GM21360 (cell line): ENCODE measurements at regions not wholly inside any gene's neighbourhood (a gene's known extent, or its start where the extent isn't known, plus 50 kb on each side); places are given as distances from the start of the nearest gene placed in this dataset.
"Not testable (repeated sequence)": the region's sequence is repeated elsewhere in the genome, so short reads cannot be mapped to it uniquely, and the experiment has no call there.

Experiments
- ATAC-seq: cut with Tn5 transposase; IDR thresholded peaks from one replicate; pipeline ENCODE4 v1.9.1; 2021; ENCODE audit warnings: mild to moderate bottlenecking, moderate library complexity; ENCODE audit not compliant: unreplicated experiment

DNA sequence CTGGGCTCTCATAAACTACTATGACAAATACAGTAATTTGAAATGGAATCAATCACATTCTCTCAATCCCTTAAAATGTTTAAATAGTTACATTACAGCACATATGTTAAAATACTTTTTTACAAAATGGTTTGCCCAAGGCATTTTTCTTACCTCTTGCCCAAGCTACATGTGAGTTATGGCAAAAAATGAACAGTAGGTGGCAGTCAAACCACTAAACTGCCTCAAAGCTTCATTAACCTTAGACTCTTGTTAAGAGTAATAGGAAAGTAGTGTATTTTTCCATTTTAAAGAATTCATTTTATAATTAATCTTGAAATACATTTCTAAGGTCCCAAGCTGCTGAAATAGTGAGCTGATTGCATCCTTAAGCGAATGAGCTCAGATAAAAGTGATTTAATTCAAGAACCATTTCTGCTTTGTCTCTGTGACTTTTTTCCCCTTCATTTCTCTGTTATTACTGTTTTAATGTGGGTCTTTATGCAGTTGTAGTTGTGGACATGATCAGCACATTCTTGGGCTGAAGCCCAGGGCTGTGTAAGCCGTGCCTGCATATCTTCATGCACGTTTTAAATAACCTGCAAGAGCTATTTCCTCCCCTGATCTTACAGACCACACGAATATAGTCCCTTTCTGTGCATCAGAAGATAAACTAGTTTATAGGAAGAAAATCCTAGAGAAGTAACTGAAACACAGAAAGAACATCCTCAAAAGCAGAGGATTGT is 311.8 kb downstream of the LNPK start:
- peak; percentile 57 for ATAC-seq

DNA sequence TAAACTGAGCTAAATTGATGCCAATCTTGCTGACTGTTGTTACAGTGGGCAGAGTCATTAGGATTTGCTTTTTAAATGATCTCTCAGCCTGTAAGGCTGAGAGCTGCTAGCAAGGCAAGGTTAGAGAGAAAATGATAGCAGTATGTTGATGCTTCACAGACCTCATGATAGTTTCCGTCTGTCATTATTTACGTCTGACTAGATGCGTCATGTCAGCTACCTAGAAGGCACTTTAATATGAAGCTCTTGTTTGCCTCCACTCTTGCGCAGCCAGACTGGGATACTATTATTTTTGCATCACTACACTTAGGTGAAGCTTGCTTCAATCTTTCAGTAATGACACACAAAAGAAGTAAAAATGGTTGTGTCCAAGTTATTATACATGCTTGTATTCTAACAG is 313.8 kb downstream of the LNPK start:
- no peak for ATAC-seq

DNA sequence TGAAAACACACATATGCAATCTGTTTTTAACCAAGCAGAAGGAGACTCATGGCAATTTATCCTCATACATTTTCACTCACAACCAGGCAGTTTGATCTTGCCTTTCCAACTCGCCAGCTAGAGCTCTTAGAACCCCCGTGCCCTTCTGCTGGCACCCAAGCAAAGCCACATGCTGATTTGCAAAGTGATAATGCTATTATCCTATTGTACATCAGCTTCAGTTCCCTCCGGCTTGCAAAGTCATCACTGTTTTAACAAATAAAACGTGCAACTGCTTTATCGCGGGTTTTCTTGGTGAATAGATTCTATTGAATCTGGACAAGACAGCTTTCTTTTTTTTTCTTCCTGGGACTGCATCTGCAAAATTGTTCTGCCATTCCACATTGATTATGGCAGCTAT is 314.6 kb downstream of the LNPK start:
- no peak for ATAC-seq

DNA sequence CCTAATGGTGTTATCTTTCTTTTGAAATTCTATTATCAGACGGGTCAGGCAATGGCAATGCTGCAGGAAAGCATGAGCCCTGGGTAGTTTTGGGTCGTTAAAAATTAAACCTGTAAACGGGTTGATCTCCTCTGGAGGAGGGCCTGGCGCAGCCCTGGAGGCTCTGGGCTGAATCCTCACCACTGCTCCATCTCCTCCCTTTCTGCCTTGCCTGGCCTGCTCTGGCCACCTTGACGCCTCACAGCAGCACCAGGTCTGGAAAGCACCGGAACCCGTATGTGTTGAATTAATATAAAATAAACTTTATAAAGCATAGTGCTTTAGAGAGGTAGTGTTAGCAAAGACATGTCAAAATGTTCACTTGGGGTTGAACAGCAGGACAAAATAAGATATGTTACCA is 316.1 kb downstream of the LNPK start:
- ATAC-seq, result no peak

DNA sequence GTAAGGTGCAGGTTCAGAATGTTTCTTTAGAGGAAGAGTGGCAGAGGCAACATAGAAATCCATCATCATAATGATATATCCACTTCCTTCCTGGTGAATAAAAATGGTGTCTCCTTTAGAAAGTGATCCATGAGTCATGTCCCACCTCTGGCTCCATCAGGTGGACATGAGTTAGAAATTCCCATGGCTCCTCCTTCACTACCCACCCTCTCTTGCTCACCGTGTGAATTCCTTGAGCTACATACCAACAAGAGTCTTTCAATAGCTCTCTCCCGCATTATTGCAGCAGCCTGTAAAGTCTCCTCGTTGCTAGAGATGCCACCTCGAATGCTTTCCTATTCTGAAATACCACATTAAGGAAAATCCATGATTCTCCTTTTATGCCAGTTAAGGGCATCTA is 317.6 kb downstream of the LNPK start:
- no peak for ATAC-seq

DNA sequence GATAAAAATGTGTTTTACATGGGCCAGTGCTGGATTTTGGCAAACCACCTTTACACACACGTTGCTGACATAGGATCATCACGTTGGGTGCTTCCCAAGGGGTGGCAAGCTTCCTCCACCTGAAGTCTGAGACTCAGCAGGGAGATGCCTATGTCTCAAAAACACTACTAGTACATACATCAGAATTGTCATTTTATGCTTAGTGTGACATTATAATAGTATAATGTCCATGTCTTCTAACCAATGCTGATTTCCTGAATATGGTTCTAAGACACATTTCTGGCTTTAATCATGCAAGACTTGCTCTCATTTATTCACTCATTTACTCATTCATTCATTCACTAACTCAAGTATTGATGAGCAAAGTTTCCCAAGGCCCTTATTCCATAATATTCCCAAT is 322.3 kb downstream of the LNPK start:
- no peak for ATAC-seq

DNA sequence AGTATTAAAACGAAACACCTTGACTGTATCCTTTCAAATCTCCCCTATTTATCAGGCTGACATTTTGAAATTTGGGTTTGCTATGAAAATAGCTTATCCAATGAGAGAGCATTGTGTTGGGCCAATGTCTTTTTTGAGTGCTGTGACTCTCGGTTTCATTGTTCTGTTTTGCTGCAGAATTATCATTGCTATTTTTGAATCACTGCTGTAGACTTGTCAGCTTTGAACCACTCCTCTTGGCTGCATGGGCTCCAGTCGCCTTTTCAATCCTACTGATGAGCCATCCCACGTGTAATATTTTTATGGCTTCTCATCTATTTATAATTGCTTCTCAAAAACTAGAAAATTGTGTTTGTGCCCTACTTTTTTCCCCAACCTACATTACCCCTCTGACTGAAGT is 322.8 kb downstream of the LNPK start:
- ATAC-seq, result no peak

DNA sequence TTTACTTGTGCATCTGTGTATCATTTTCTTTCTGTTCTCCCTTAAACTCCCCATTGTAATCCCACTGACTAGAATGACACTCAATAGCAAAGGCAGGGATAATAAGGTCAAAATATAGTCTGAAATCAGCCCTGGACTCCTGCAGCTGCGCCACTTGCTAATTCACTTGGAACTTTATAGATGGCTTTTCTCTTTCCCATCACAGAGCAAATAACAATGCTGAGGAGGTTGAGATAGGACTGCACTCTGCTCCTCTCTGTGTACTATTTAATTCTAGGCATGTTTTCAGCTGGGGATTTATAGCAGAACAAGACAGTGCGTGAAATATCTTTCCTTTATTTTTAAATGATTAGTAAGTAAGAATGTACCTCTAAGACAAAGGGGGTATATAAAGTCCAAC is 324.2 kb downstream of the LNPK start:
- ATAC-seq, result no peak

DNA sequence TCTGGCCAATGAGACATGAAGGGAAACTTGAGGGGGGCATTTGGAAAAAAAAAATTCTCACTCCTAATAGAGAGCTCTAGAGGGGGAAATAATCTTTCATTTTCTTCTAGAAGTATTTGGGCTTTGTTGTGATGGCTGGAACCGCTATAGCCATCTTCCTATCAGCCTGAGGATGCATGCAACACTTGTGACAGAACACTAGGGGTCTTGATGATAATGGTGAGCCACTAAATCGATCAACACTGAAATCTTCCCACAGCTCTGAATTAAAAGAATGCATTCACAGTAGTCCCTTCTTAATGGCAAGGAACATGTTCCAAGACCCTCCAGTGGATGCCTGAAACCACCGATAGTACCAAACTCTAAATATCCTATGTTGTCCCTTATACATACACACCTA is 325.3 kb downstream of the LNPK start:
- no peak for ATAC-seq

DNA sequence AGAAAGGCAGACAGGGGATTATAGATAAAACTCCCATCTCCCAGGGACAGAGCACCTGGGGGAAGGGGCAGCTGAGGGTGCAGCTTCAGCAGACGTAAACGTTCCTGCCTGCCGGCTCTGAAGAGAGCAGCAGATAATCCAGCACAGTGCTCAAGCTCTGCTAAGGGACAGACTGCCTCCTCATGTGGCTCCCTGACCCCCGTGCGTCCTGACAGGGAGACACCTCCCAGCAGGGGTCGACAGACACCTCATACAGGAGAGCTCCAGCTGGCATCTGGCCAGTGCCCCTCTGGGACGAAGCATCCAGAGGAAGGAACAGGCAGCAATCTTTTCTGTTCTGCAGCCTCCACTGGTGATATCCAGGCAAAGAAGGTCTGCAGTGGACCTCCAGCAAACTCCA is 333.3 kb downstream of the LNPK start:
- ATAC-seq, result not testable (repeated sequence)

DNA sequence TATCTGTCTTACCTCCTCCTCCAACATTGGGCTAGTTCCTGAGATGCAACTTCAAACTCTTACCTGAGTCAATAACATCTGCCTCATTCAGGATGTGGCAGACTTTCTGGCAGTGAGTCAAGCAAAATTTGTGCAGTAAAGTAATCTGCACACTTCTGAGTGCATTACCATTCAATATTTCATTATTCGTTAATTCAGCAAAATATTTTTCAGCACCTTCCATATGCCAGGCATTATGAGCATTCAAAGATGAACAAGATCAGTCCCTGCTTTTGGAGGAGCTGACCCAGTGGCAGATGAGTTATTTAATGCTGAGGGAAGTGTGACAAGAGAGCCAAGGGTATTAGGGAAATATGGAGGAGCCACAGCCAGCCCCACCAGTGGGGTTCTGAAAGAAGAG is 339.7 kb downstream of the LNPK start:
- no peak for ATAC-seq

DNA sequence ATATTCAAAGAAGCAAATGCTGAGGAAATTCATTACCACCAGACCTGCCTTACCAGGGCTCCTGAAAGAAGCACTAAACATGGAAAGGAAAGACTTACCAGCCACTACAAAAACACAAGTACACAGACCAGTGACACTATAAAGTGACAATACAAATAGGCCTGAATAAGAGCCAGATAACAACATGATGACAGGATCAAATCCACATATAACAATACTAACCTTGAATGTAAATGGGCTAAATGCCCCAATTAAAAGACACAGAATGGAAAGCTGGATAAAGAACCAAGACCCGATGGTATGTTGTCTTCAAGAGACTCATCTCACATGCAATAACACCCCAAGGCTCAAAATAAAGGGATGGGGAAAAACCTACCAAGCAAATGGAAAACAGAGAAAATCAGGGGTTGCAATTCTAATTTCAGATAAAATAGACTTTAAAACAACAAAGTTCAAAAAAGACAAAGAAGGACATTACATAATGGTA is 353.4 kb downstream of the LNPK start:
- ATAC-seq, result no peak

DNA sequence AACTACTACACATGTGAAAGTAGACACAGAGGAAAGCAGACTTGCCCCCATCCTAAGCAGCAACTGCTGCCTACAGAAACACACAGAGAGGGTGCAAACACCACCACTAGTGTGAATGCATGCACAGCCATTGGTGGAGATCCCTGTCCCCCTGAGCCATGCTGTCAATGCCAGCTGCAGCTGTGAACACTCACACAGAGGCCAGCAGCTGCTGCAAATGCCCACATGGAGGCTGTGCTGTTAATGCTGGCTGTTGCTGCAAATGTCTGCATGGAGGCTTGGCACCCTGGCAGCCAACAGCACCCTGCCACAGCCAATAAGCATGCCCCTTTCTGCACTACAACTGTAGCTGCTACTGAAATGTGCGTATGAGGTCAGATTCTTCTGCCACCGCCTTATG is 355.0 kb downstream of the LNPK start:
- no peak for ATAC-seq

DNA sequence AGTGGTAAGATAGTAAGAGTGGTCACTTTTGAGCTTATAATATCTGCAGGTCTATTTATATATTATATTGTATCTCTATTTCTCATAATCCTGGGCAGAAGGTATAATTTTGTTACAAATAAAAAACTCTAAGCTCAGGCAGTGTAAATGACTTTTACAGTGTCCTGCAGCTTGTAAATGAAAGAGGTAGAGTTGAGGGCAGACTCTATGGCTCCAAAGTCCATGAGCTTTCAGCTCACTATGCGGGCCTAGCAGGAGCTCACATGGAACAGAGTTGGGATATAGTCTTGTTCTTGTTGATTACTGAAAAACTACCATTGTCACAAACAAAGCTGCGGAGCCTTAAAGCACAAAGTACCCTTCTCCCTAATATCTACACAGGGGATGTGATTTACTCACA is 361.4 kb downstream of the LNPK start:
- ATAC-seq, result no peak

DNA sequence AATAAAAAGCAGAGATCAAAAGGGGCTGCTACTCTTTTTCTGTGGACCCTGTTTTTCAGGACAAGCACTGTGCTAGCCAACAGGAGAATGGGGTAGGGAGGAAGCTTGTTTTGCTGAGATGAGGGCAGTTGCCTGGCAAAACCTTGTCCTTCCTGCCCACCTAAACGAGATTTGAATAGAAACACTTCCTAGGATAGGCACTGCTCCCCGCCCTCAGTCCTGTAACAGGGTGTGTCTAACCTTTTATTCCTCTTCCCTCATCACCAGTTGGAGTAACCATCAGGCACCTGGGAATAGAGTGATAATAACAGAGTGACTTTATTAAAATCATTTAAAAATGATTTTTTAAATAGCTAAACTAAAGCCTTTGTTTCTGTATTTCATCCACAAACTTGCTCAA is 368.8 kb downstream of the LNPK start:
- no peak for ATAC-seq

DNA sequence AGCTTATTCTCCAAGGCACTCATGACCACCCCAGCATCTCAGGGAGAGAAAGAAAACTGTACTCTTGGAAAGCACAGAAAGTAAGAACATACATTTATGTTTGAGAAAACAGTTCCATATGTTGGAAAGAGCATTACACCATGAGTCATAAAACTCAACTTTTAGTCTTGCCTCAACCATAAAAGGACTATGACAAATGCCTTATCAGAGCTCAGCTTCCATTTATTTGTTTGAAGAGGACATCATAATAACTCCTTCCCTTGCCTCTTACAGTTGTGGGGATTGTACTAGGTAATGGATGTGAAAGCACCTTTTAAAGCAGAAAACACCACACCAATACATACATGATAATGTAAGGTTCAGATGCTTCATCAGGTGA is 370.8 kb downstream of the LNPK start:
- ATAC-seq, result no peak

DNA sequence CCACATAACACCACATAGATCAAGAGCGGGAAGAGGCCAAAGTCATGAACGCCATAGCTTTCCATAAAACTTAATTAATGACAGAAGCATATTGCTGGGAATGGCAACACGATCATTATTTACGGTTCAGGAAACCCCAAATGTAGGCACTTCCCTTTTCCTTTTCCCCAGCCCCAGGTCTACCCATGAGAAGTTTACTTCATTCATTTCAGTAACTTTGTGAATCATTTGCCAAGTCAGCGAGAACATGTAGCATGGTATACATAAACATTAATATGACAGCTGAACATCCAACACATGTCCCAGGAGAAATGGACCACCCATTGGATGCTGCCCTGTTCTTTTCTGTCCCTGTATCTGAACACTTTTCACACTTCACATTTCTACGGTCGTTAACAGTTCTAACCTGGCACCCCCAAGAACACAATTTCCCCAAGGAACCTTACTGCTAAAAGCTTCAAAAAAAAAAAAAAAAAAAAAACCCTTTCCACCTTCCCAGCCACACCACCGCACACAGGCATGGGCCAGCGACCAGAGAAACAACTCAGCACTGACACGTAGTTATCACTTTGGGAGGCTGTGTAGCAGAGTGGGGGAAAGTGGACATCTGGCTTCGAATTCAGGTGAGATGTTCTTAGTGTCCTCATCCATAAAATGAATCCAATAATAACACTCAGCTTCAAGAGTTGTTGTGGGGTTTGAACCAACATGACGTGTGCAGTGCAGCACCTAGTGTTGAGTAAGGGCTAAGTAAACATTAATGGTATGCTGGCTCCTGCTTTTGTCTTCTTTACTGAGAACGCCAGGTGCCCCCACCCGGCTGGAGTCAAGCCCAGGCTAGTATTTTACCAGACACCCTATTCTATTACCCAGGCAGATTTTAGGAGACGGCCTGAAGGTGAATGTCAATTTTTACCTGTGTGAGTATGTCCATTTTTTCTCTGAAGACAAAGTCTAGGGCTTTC is 371.5 kb downstream of the LNPK start:
- no peak for ATAC-seq

DNA sequence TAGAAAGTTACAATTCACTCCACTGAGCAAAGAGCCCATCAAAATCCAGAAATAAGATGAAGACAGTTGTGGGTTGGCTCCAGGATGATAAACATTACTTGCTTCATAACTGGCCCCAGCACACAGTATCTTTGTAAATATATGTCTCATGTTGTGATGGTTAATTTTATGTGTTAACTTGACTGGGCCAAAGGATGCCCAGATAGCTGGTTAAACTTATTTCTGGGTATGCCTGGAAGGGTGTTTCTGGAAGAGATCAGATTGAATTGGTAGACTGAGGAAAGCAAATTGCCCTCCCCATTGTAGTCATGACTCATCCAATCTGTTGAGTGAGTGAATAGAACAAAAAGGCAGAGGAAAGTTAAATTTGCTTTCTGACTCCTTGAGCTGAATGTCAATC is 373.8 kb downstream of the LNPK start:
- ATAC-seq, result no peak

DNA sequence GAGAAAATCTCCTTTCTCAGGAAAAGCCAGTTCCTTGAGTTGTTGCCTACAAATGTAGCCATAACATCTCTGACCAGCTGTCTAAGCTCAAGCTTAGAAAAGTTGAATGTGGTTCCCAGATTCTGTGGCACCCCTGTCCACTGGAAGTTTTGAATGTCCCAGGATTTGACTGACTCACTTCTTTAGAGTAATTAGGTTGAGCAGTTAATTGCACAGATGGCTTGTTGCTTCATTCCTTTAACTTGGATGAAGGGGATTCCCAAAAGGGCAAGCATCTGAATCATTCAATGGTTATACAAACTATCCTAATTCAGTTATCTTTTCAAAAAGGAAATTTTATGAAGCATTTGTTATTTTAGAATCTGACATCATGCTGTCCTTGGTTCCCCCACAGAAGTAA is 374.7 kb downstream of the LNPK start:
- no peak for ATAC-seq

DNA sequence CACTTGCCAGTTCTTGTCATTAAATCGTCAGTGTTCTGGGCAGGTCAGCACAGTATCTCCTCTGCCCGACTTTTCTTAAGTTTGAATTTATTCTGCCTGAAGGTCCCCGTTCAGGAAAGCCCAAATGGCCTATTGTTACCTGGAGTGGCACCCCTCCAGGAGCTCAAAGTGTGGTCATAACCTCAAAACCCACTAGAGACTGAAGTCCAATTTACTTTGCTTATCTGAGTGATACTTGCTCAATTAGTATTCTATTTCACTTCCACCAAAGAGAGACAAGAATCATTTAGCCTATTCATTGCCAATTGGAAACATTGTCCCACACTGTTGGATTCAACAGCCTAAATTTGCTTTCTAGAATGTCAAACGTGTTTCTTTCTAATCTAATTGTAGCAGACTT is 375.3 kb downstream of the LNPK start:
- no peak for ATAC-seq

DNA sequence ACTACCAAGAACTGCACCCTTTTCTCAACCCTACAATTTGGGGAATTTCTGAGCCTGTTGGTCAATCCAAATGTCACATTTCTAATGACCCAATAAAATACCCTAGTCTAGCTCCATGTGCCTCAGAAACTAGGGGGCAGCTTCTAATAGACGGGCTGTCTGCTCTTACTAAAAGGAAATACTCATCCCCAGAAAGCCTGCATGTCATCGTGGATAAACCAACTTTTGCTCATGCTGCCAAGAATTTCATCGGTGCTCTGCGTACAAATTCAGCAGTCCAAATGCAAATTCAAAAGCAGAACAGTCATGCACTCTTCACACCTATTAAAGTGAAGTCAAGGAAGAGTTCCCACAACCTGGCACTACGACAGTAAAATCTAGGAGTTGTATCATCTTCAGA is 377.3 kb downstream of the LNPK start:
- no peak for ATAC-seq

DNA sequence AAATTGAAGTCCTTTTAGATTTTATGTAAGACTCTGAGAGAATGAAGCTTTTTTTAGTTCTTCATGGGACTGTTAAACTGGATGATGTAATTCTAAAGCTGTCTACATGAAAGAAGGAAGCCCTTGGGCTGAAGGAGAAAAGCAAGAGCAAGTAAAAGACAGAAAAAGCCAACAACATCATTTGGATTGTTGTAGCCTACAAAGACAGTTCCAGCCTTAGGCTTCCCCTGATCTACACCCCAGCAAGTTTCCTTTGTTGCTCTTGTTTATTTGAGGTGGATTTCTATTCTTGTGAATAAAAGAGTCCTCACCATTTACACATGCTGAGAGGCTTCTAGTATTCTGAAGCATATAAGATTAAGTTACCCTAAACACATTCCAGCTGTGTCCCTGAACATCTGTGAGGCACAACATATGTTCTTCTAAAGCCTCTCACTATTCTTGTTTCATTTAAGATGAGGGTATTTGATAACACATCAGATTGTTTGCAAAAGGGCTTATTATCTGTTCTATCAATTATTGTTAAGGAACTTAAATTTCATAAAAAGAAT is 377.8 kb downstream of the LNPK start:
- ATAC-seq, result no peak
